ENCODE measurements at regions not wholly inside any gene's neighbourhood (a gene's known extent, or its start where the extent isn't known, plus 50 kb on each side); places are given as distances from the start of the nearest gene placed in this dataset.
"Not testable (repeated sequence)": the region's sequence is repeated elsewhere in the genome, so short reads cannot be mapped to it uniquely, and the experiment has no call there.

GRCh38 chr7:113030489-113030888, 56.1 kb downstream of the GPR85 start:
- TF ChIP-seq ZFX (IDR thresholded peaks at IDR 0.05; ENCODE audit: borderline replicate concordance) = no peak
- TF ChIP-seq, protein P1, sequence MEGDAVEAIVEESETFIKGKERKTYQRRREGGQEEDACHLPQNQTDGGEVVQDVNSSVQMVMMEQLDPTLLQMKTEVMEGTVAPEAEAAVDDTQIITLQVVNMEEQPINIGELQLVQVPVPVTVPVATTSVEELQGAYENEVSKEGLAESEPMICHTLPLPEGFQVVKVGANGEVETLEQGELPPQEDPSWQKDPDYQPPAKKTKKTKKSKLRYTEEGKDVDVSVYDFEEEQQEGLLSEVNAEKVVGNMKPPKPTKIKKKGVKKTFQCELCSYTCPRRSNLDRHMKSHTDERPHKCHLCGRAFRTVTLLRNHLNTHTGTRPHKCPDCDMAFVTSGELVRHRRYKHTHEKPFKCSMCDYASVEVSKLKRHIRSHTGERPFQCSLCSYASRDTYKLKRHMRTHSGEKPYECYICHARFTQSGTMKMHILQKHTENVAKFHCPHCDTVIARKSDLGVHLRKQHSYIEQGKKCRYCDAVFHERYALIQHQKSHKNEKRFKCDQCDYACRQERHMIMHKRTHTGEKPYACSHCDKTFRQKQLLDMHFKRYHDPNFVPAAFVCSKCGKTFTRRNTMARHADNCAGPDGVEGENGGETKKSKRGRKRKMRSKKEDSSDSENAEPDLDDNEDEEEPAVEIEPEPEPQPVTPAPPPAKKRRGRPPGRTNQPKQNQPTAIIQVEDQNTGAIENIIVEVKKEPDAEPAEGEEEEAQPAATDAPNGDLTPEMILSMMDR (IDR thresholded peaks at IDR 0.05) = no peak
- no peak overlapping the region for H3K27ac ChIP-seq

GRCh38 chr7:113026941-113027340, 59.7 kb downstream of the GPR85 start:
- TF ChIP-seq, protein P1 (IDR thresholded peaks at IDR 0.05) = no peak
- no peak for TF ChIP-seq ZFX (IDR thresholded peaks at IDR 0.05; ENCODE audit: borderline replicate concordance)
- H3K27ac ChIP-seq = no peak overlapping the region

DNA sequence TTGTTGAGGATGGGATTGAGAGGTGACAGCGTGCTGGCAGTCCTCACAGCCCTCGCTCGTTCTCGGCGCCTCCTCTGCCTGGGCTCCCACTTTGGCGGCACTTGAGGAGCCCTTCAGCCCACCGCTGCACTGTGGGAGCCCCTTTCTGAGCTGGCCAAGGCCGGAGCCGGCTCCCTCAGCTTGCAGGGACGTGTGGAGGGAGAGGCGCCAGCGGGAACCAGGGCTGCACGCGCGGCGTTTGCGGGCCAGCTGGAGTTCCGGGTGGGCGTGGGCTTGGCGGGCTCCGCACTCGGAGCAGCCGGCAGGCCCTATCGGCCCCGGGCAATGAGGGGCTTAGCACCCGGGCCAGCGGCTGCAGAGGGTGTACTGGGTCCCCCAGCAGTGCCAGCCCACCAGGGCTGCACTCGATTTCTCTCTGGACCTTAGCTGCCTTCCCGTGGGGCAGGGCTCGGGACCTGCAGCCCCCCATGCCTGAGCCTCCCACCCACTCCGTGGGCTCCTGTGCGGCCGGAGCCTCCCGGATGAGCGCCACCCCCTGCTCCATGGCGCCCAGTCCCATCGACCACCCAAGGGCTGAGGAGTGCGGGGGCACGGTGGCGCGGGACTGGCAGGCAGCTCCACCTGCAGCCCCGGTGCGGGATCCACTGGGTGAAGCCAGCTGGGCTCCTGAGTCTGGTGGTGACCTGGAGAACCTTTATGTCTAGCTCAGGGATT, 69.3 kb downstream of the GPR85 start:
- H3K27ac ChIP-seq = not testable (repeated sequence)

DNA sequence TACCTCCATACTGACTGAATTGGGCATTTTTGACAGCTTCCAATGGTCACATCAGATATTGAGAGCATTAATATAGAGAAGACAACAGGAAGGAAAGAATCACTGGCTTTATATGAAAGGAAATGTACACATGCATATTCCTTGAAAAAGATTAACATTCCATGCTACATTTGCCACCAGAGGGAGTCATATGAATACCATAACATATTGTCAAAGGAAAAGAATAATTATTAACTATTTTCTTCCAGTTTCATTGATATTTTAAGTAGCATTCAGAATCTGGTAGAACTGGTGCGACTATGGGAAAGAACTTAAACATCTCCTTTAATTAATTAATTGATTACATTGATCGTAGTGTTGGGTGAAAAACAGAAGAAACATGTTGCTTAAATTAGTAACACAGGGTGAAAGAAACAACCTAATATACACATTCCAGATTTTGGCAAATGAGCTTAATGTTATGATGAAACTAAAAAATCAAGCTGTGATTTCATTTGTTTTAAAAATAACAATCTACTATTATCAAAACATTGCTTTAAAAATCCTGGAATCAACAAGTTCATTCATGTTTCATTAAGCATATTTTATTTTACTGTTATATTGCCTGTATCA, 71.5 kb downstream of the GPR85 start:
- H3K27ac ChIP-seq = no peak overlapping the region
- TF ChIP-seq, protein P1 (IDR thresholded peaks at IDR 0.05) = peak; percentile 79
- TF ChIP-seq ZFX (IDR thresholded peaks at IDR 0.05; ENCODE audit: borderline replicate concordance) = no peak

DNA sequence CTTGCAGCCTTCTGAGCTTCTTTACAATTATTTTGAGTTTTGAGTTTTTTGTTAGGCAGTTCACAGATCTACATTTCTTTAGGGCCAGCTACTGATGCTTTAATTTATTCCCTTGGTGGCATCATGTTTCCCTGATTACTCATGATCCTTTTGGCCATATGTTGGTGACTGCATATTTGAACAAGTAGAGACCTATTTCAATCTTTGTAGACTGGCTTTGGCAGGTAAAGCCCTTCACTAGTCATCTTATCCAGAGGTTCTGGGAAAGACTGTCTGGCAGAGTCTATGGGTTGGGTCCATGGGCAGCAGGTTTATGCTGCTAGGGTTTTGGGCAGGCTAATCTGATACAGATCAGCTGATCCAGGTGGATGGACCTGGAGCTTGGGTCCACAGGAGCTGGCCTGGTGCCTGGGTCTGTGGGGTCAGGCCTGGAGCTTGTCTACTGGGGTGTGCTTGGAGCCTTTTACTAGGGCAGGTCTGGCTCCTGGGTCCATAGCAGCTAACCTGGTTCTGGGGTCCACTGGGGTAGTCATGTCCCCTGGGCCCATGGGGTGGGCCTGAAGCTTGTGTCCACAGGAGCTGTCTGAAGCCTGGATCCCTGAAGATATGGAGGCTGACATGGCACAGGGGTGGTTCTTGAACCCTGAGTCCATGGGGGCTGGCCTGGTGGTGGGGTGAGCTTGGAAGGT, 72.7 kb downstream of the GPR85 start:
- H3K27ac ChIP-seq = no peak overlapping the region
- no peak for TF ChIP-seq ZFX (IDR thresholded peaks at IDR 0.05; ENCODE audit: borderline replicate concordance)
- TF ChIP-seq, protein P1 (IDR thresholded peaks at IDR 0.05) = no peak

- not testable (repeated sequence) for H3K27ac ChIP-seq
Observed at GRCh38 chr7:113012862-113013261, 73.8 kb downstream of the GPR85 start.

GRCh38 chr7:113010377-113010776, 76.2 kb downstream of the GPR85 start:
- no peak overlapping the region for H3K27ac ChIP-seq
- TF ChIP-seq, protein P1 (IDR thresholded peaks at IDR 0.05) = no peak
- no peak for TF ChIP-seq ZFX (IDR thresholded peaks at IDR 0.05; ENCODE audit: borderline replicate concordance)

DNA sequence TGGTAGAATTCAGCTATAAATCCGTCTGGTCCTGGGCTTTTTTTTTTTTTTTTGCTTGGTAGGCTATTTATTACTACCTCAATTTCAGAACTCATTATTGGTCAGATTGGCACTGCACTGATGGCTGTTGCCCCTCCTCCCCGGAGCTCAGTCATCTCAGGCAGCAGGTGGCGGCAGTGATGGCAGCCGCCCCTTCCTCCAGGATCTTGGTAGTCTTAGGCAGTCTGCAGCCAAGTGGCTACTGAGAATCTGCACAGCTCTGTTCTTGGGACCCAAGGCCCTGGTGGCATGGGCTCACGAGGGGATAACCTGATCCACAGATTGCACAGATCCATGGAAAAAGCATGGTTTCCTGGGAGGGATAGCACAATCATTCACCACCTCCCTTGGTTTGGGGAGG, 77.9 kb downstream of the GPR85 start:
- TF ChIP-seq, protein P1 (IDR thresholded peaks at IDR 0.05) = no peak
- H3K27ac ChIP-seq = no peak overlapping the region

All from 22Rv1 (cell line).